ENCODE measurements at regions not wholly inside any gene's neighbourhood (a gene's known extent, or its start where the extent isn't known, plus 50 kb on each side); places are given as distances from the start of the nearest gene placed in this dataset.
A peak's percentile ranks its signal among the peaks of the same experiment; 100 is the strongest.

- DNase-seq = no peak
These were observed 162.0 kb downstream of the COL6A3 start for GRCh38 chr2:237251986-237252385.

GRCh38 chr2:237253046-237253702 is 160.8 kb downstream of the COL6A3 start:
- no peak for DNase-seq

GRCh38 chr2:237254369-237254861 is 159.5 kb downstream of the COL6A3 start:
- DNase-seq = no peak

GRCh38 chr2:237254911-237255578 is 158.9 kb downstream of the COL6A3 start:
- no peak for DNase-seq

GRCh38 chr2:237256887-237257286 is 157.1 kb downstream of the COL6A3 start:
- no peak for DNase-seq

- DNase-seq = no peak
These were observed 156.5 kb downstream of the COL6A3 start for GRCh38 chr2:237257471-237257951.

GRCh38 chr2:237258116-237258515 is 155.8 kb downstream of the COL6A3 start:
- DNase-seq = peak; percentile 69

GRCh38 chr2:237258615-237259014 is 155.3 kb downstream of the COL6A3 start:
- no peak for DNase-seq

GRCh38 chr2:237259201-237259600 is 154.8 kb downstream of the COL6A3 start:
- DNase-seq = no peak

GRCh38 chr2:237260039-237260620 is 153.8 kb downstream of the COL6A3 start:
- no peak for DNase-seq

GRCh38 chr2:237260686-237261085 is 153.3 kb downstream of the COL6A3 start:
- no peak for DNase-seq

- DNase-seq = no peak
These were observed 152.6 kb downstream of the COL6A3 start for GRCh38 chr2:237261327-237261726.

- peak; percentile 82 for DNase-seq
These were observed 150.9 kb downstream of the COL6A3 start for GRCh38 chr2:237262838-237263771.

- no peak for DNase-seq
These were observed 149.3 kb downstream of the COL6A3 start for GRCh38 chr2:237264480-237265219.

- no peak for DNase-seq
These were observed 145.8 kb downstream of the COL6A3 start for GRCh38 chr2:237268004-237268708.

GRCh38 chr2:237269138-237269875 is 144.7 kb downstream of the COL6A3 start:
- DNase-seq = no peak

- no peak for DNase-seq
These were observed 143.4 kb downstream of the COL6A3 start for GRCh38 chr2:237270520-237270919.

- DNase-seq = no peak
These were observed 142.0 kb downstream of the COL6A3 start for GRCh38 chr2:237271698-237272652.
